Ectodermal cell (in vitro differentiated cells): ENCODE measurements at regions not wholly inside any gene's neighbourhood (a gene's known extent, or its start where the extent isn't known, plus 50 kb on each side); places are given as distances from the start of the nearest gene placed in this dataset.

Source experiments
- H3K27ac ChIP-seq: 2 replicates; pipeline ENCODE4 v1.7.0; 2013; ENCODE audit warnings: mild to moderate bottlenecking, low read depth, low read length; ENCODE audit not compliant: insufficient read depth, poor library complexity, severe bottlenecking
- H3K27me3 ChIP-seq: 2 replicates; pipeline ENCODE4 v1.7.0; 2013; ENCODE audit warnings: mild to moderate bottlenecking, low read length; ENCODE audit not compliant: insufficient read depth, control insufficient read depth, poor library complexity, severe bottlenecking
- H3K36me3 ChIP-seq: one replicate; pipeline ENCODE4 v1.7.0; 2013; ENCODE audit warnings: low read length; ENCODE audit not compliant: control insufficient read depth, insufficient read depth
- H3K4me1 ChIP-seq: one replicate; pipeline ENCODE4 v1.7.0; 2013; ENCODE audit warnings: low read length; ENCODE audit not compliant: control insufficient read depth, insufficient read depth
- H3K4me3 ChIP-seq: 2 replicates; pipeline ENCODE4 v1.7.0; 2013; ENCODE audit warnings: low read depth, low read length, control low read depth; ENCODE audit not compliant: insufficient read depth
- H3K9me3 ChIP-seq: 2 replicates; pipeline ENCODE4 v1.7.0; 2013; ENCODE audit warnings: mild to moderate bottlenecking, low read length, moderate library complexity; ENCODE audit not compliant: control insufficient read depth
- WGBS, 2 experiments: methylation state at CpG; one replicate each; pipeline ENCODE4 v1.1.7; 2013; ENCODE audit warnings: missing lambda C conversion rate in 2 of 2; 5-methylcytosine and 5-hydroxymethylcytosine counted together

- no peaks in the 10 kb centered on the region for H3K9me3 ChIP-seq
- no peak overlapping the region for H3K27ac ChIP-seq
- H3K4me1 ChIP-seq: peaks cover 6% of the 10 kb centered on the region
- no peak overlapping the region for H3K4me3 ChIP-seq
- 86 to 96% methylated on average over 1 of the region's 1 CpG for WGBS, 2 experiments
- H3K27me3 ChIP-seq: no peaks in the 10 kb centered on the region
- no peaks in the 10 kb centered on the region for H3K36me3 ChIP-seq
Observed at GRCh38 chr6:22078288-22078687, 218.5 kb downstream of the PRL start.

- peaks cover 6% of the 10 kb centered on the region for H3K4me1 ChIP-seq
- H3K4me3 ChIP-seq: no peak overlapping the region
- H3K36me3 ChIP-seq: no peaks in the 10 kb centered on the region
- H3K27ac ChIP-seq: no peak overlapping the region
- WGBS, 2 experiments: 67 to 73% methylated on average over 6 to 7 of the region's 8 CpGs
- H3K9me3 ChIP-seq: no peaks in the 10 kb centered on the region
- H3K27me3 ChIP-seq: no peaks in the 10 kb centered on the region
Observed at GRCh38 chr6:22078802-22079545, 217.9 kb downstream of the PRL start.

- Histone ChIP-seq H3K9me3 (no peaks in the 10 kb centered on the region), H3K36me3 (no peaks in the 10 kb centered on the region), H3K4me3 (no peak overlapping the region), H3K27ac (no peak overlapping the region), H3K27me3 (no peaks in the 10 kb centered on the region), H3K4me1 (peaks cover 6% of the 10 kb centered on the region)
- 97 to 98% methylated on average over 4 to 5 of the region's 5 CpGs for WGBS, 2 experiments
Observed at GRCh38 chr6:22079783-22080182, 217.1 kb downstream of the PRL start.

GRCh38 chr6:22081709-22082108, 215.1 kb downstream of the PRL start:
- H3K27me3 ChIP-seq: no peaks in the 10 kb centered on the region
- no peaks in the 10 kb centered on the region for H3K9me3 ChIP-seq
- no peak overlapping the region for H3K4me3 ChIP-seq
- peaks cover 6% of the 10 kb centered on the region for H3K4me1 ChIP-seq
- H3K27ac ChIP-seq: no peak overlapping the region
- whole genome bisulfite sequencing, 2 experiments: 93 to 98% methylated on average over 4 of the region's 4 CpGs
- peaks cover 3% of the 10 kb centered on the region for H3K36me3 ChIP-seq

GRCh38 chr6:22082218-22082617, 214.6 kb downstream of the PRL start:
- WGBS, 2 experiments: 92 to 95% methylated on average over 2 of the region's 3 CpGs
- Histone ChIP-seq H3K9me3 (no peaks in the 10 kb centered on the region), H3K4me1 (peaks cover 6% of the 10 kb centered on the region), H3K27me3 (no peaks in the 10 kb centered on the region), H3K27ac (no peak overlapping the region), H3K36me3 (peaks cover 3% of the 10 kb centered on the region), H3K4me3 (no peak overlapping the region)

DNA sequence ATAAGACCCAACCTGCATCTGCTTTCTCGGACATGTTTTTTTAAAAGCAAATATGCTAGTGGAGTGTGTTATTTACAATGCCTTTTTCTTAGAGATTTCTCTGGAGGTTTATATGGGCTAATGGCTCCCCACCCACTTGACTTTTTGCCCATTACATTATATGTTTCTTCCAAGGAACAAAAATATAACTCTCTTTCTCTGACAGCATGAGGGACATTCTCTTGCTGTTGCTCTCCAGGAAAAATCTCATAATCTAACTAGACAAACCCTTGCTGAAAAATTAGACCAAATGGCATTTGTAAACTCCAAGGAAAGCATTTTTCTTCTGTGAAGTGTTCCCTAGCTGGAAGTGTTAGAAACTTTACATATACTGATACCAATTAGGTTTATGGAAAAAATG, 213.7 kb downstream of the PRL start:
- peaks cover 6% of the 10 kb centered on the region for H3K4me1 ChIP-seq
- peaks cover 3% of the 10 kb centered on the region for H3K36me3 ChIP-seq
- no peaks in the 10 kb centered on the region for H3K9me3 ChIP-seq
- 86 to 100% methylated on average over 1 of the region's 1 CpG for WGBS, 2 experiments
- no peak overlapping the region for H3K4me3 ChIP-seq
- no peak overlapping the region for H3K27ac ChIP-seq
- no peaks in the 10 kb centered on the region for H3K27me3 ChIP-seq

DNA sequence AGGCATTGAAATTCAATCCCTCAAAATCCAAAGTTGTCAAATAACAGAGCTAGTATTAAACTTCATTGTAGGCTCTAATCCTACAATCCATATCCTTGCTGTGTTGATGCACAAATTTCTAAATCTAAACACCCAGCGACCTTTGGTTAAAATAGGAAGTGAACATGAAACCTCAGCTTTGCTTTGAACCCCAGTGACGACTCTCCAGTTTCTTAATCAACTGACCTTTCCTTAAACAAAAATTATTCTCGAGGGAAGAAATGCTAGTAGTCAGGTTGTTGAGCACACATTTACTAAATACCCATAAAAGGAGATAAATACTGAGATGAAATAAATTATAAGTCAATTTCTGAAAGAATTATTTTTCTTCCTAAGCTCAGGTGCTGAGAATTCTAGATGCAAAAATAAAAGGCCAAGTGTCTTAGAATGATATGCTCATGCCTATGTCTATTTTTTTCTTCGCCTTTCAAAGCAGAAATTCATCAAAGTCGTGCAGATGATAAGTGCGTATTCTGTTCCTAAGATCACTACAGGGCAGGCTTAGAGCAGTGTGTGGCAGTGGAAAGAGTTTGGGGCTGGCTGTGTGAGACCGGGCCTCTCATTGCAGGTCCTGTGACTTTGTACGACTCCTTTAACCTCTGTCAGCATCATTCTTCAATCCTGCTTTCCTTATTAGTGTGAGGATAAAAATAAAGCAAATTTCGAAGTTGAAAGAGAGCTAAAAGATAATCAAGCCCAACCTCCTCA, 208.7 kb downstream of the PRL start:
- Histone ChIP-seq H3K27me3 (no peaks in the 10 kb centered on the region), H3K4me1 (no peaks in the 10 kb centered on the region), H3K36me3 (peaks cover 3% of the 10 kb centered on the region), H3K4me3 (no peak overlapping the region), H3K9me3 (no peaks in the 10 kb centered on the region), H3K27ac (no peak overlapping the region)
- WGBS, 2 experiments: 91 to 93% methylated on average over 7 to 8 of the region's 9 CpGs

- WGBS, 2 experiments: 95 to 97% methylated on average over 4 to 5 of the region's 5 CpGs
- H3K9me3 ChIP-seq: no peaks in the 10 kb centered on the region
Observed at GRCh38 chr6:22091424-22091948, 205.3 kb downstream of the PRL start.

DNA sequence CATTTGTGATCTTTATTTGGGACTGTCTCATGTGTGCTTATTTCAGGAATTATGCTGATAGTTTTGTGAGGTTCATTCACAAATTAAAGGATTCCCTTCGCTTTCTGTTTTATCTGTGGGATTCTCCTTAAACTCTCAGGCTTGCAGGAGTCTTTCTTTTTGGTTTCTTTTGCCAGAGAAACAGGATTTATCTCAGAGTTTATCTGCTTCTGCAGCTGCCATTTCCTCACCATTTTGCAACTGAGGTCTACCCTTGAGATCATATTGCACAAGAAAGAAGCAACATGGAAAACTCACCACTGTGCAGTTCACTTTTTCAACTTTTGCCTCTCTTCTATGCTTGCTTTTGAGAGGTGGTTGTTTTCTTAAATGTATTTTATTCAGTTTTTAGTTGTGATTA, 201.0 kb downstream of the PRL start:
- H3K4me3 ChIP-seq: no peak overlapping the region
- H3K27me3 ChIP-seq: no peaks in the 10 kb centered on the region
- 97 to 100% methylated on average over 1 of the region's 1 CpG for WGBS, 2 experiments
- no peaks in the 10 kb centered on the region for H3K9me3 ChIP-seq
- H3K36me3 ChIP-seq: no peaks in the 10 kb centered on the region
- no peak overlapping the region for H3K27ac ChIP-seq
- no peaks in the 10 kb centered on the region for H3K4me1 ChIP-seq

More at GRCh38 chr6:22091424-22091948, 205.3 kb downstream of the PRL start:
- Histone ChIP-seq H3K4me3 (no peak overlapping the region), H3K36me3 (no peaks in the 10 kb centered on the region), H3K27me3 (no peaks in the 10 kb centered on the region), H3K27ac (no peak overlapping the region), H3K4me1 (no peaks in the 10 kb centered on the region)

GRCh38 chr6:22098601-22099031, 198.2 kb downstream of the PRL start:
- Histone ChIP-seq H3K27me3 (no peaks in the 10 kb centered on the region), H3K36me3 (no peaks in the 10 kb centered on the region), H3K9me3 (no peaks in the 10 kb centered on the region), H3K27ac (no peak overlapping the region), H3K4me3 (no peak overlapping the region), H3K4me1 (no peaks in the 10 kb centered on the region)
